Mammary epithelial cell (primary cell): ENCODE measurements at regions not wholly inside any gene's neighbourhood (a gene's known extent, or its start where the extent isn't known, plus 50 kb on each side); places are given as distances from the start of the nearest gene placed in this dataset.
"Not testable (repeated sequence)": the region's sequence is repeated elsewhere in the genome, so short reads cannot be mapped to it uniquely, and the experiment has no call there.

Experiments used
- CTCF ChIP-seq, 2 donors: IDR thresholded peaks in 1 of 2; conservative IDR thresholded peaks in 1 of 2; 2 replicates each; pipeline ENCODE4 v1.5.1; 2011 to 2012; ENCODE audit warnings: inconsistent platforms in 2 of 2, low read length in 2 of 2, mild to moderate bottlenecking in 2 of 2, control low read depth in 1 of 2, low read depth in 1 of 2; ENCODE audit not compliant: insufficient read depth in 1 of 2; ENCODE audit errors: extremely low read depth in 1 of 2
- EZH2 ChIP-seq: IDR thresholded peaks from 2 replicates; pipeline ENCODE4 v1.6.1; 2012; ENCODE audit warnings: low read length, inconsistent platforms, borderline replicate concordance

GRCh38 chr13:18577103-18577502 is 604.5 kb downstream of the TUBA3C start:
- TF ChIP-seq CTCF (conservative IDR thresholded peaks at IDR 0.05 in 1 of 2, IDR thresholded peaks at IDR 0.05 in 1 of 2; ENCODE audit: extremely low read depth in 1 of 2, insufficient read depth in 1 of 2, low read depth in 1 of 2, low read length in 2 of 2); EZH2: not testable (repeated sequence)
